ENCODE measurements at regions not wholly inside any gene's neighbourhood (a gene's known extent, or its start where the extent isn't known, plus 50 kb on each side); places are given as distances from the start of the nearest gene placed in this dataset.

GRCh38 chr9:87818308-87818707, 64.4 kb upstream of the SPATA31E1 start:
- no peak for DNase-seq (ENCODE audit: low read depth in 2 of 3, low spot score in 1 of 3)

- no peak for DNase-seq (ENCODE audit: low read depth in 2 of 3, low spot score in 1 of 3)
Observed at GRCh38 chr9:87824216-87824875, 58.3 kb upstream of the SPATA31E1 start.

- no peak for DNase-seq (ENCODE audit: low read depth in 2 of 3, low spot score in 1 of 3)
Observed at GRCh38 chr9:87824886-87825285, 57.8 kb upstream of the SPATA31E1 start.

GRCh38 chr9:87826331-87826730, 56.3 kb upstream of the SPATA31E1 start:
- DNase-seq (ENCODE audit: low read depth in 2 of 3, low spot score in 1 of 3): no peak

DNA sequence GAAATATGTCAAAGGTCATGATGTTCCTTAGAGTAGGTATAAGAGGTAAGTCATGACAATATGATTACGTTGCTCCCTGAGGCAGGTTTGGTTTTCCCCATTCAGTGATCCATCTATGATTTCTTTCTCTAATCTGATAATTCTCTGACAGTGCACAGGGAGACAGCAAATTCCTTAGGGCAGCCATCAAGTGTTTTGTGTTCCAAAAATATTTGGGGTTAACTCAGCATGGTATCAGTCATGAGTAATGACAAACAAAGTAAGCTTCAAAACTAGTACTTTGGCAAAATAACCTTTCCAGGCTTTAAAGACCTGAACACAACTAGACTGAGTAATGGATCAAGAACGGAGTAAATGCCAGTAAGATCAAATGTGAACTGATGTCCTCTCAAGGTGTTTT, 55.3 kb upstream of the SPATA31E1 start:
- DNase-seq (ENCODE audit: low read depth in 2 of 3, low spot score in 1 of 3): no peak

DNA sequence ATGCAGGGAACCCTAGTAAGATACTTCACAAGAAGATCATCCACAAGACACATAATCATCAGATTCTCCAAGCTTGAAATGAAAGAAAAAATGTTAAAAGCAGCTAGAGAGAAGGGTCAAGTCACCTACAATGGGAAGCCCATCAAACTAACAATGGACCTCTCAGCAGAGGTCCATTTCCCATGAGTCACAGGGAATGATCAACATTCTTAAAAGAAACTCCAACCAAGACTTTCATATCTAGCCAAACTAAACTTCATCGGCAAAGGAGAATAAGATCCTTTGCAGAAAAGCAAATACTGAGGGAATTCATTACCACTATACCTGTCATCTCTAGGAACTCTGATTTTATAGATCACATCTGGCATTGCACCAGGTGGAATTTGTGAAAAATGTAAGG, 52.9 kb upstream of the SPATA31E1 start:
- DNase-seq (ENCODE audit: low read depth in 2 of 3, low spot score in 1 of 3): no peak

GRCh38 chr9:87830446-87830845, 52.2 kb upstream of the SPATA31E1 start:
- DNase-seq (ENCODE audit: low read depth in 2 of 3, low spot score in 1 of 3): no peak

GRCh38 chr9:87831159-87831558, 51.5 kb upstream of the SPATA31E1 start:
- DNase-seq (ENCODE audit: low read depth in 2 of 3, low spot score in 1 of 3): no peak

Data from stimulated activated CD4-positive, alpha-beta T cell treated with anti-CD3 and anti-CD28 coated beads, Interleukin-12 subunit alpha, Interleukin-12 subunit beta, amount 100 ng/mL, for 48 hours (primary cell).